ENCODE measurements at regions not wholly inside any gene's neighbourhood (a gene's known extent, or its start where the extent isn't known, plus 50 kb on each side); places are given as distances from the start of the nearest gene placed in this dataset.

GRCh38 chr13:87322386-87322785 lies 348.8 kb upstream of the SLITRK5 start:
- intact Hi-C loops (cut with DNase I), result loop anchor here in 1 of 10 donors (10.0 kb wide), 1 partner anchor 1258 kb away; no protein-coding TSS in a partner anchor
- H3K4me1 ChIP-seq, result no peaks in the 10 kb centered on the region
- H3K4me3 ChIP-seq, result no peak overlapping the region
- H3K36me3 ChIP-seq, result no peaks in the 10 kb centered on the region
- H3K9me3 ChIP-seq, result peaks cover 0 to 5% (median 0%) of the 10 kb centered on the region in 11 donors
- DNase-seq (no peak), ATAC-seq (no peak)
- TF ChIP-seq CTCF (IDR thresholded peaks at IDR 0.05), result no peak
- H3K27ac ChIP-seq, result no peak overlapping the region
- 61 to 72% methylated on average over 3 of the region's 3 CpGs for WGBS, 2 donors
- no peaks in the 10 kb centered on the region for H3K27me3 ChIP-seq

GRCh38 chr13:87324558-87324957 lies 346.6 kb upstream of the SLITRK5 start:
- no peak overlapping the region for H3K4me3 ChIP-seq

GRCh38 chr13:87331178-87331577 lies 340.0 kb upstream of the SLITRK5 start:
- Histone ChIP-seq H3K4me1 (no peaks in the 10 kb centered on the region), H3K27me3 (no peaks in the 10 kb centered on the region), H3K9me3 (peaks cover 0 to 22% (median 0%) of the 10 kb centered on the region in 11 donors), H3K27ac (no peak overlapping the region), H3K4me3 (no peak overlapping the region), H3K36me3 (no peaks in the 10 kb centered on the region)
- DNase-seq (peak; percentile 17 to 34), ATAC-seq (peak; percentile 64 to 96 (median 78))
- TF ChIP-seq CTCF (IDR thresholded peaks at IDR 0.05), result no peak
- 30 to 44% methylated on average over 3 of the region's 3 CpGs for WGBS, 2 donors
- intact Hi-C loops (cut with DNase I), result no loop called here

More at GRCh38 chr13:87324558-87324957, 346.6 kb upstream of the SLITRK5 start:
- 79 to 80% methylated on average over 3 of the region's 3 CpGs for WGBS, 2 donors
- Histone ChIP-seq H3K27me3 (no peaks in the 10 kb centered on the region), H3K9me3 (peaks cover 0 to 5% (median 0%) of the 10 kb centered on the region in 11 donors), H3K4me1 (no peaks in the 10 kb centered on the region), H3K36me3 (no peaks in the 10 kb centered on the region), H3K27ac (no peak overlapping the region)
- ATAC-seq, result no peak
- intact Hi-C loops (cut with DNase I), result loop anchor here in 1 of 10 donors (10.0 kb wide), 1 partner anchor 1260 kb away; no protein-coding TSS in a partner anchor
- TF ChIP-seq CTCF (IDR thresholded peaks at IDR 0.05), result no peak
- DNase-seq, result no peak

GRCh38 chr13:87333599-87333998 lies 337.6 kb upstream of the SLITRK5 start:
- DNase-seq (no peak), ATAC-seq (no peak)
- no peaks in the 10 kb centered on the region for H3K27me3 ChIP-seq
- TF ChIP-seq CTCF (IDR thresholded peaks at IDR 0.05), result no peak
- intact Hi-C loops (cut with DNase I), result no loop called here
- no peaks in the 10 kb centered on the region for H3K36me3 ChIP-seq
- 76 to 88% methylated on average over 5 of the region's 5 CpGs for WGBS, 2 donors
- H3K9me3 ChIP-seq, result peaks cover 0 to 22% (median 0%) of the 10 kb centered on the region in 11 donors
- H3K4me1 ChIP-seq, result no peaks in the 10 kb centered on the region
- no peak overlapping the region for H3K4me3 ChIP-seq
- no peak overlapping the region for H3K27ac ChIP-seq
